NCI-H345 treated with DMSO at 0.1 percent for 48 hours (cell line): ENCODE measurements at regions not wholly inside any gene's neighbourhood (a gene's known extent, or its start where the extent isn't known, plus 50 kb on each side); places are given as distances from the start of the nearest gene placed in this dataset.

Source experiments
- DNase-seq: peaks from one replicate; lab custom pipeline; 2025; ENCODE audit not compliant: unreplicated experiment; lab: John Stamatoyannopoulos, UW

DNA sequence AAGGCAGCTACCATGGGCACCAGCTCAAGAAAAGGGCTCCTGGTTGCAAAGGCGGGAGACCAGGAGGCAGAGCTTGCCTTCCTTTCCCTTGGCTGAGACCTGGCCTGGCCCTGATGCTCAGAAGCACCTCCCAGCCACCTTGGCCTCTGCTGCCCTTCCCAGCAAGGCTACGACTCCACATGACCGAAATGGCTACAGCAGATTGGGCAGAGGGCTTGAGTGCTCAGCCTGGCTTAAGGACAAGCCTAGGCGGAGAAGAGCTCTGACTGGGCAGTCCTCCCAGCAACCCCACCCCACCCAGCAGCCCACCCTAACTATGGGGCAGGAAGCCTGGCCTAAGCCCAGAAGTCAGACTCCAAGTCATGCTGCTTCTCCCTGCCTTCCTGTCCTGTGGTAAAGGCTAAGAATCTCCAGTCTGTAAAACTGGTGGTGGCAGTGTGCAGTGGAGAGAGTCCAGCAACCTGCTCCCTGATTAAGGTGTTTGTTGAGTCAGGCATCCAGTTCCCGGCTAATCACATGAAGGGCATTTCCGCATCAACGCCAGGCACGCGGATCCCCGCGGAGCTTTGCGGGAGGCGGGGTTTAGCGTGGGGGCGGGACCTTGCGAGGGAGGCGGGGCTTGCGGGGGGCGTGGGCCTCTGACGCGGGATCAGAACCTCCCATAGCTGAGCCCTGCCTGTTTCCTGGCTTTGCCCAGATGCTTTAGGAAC is 256.0 kb downstream of the BCL11A start:
- DNase-seq: no peak

DNA sequence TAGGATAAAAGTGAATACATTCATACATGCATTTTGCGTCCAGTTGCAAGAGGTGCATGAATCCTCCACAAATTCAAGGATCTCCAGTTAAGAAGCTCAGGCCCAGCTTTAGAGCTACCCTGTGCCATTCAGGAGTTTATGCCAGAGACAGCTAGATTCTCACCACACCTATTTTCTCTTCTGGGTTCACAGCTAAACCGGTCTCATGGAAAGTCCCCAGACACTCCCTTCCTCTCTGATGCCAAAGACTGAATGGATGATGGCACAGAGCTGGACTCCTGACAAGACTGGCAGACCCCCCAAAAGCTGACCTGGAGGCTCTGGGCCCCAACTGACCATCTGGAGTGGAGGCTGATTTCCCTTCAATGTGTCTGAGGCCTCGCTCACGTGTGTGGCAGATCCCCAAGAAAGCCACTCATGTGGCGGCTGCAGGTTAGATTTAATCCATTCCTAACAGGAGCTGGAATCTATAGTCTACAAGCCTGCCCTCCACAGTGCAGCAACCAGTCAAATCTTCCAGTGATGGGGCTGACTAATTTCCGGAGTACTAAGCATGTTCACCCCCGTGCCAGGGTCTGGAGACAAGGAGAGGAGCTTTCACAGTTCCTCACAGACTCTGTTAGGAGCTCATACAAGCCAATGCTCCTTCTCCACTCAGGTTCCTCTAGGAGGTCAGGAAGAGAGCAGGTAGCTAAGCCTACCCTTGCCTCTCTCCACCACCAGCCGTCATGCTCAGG is 257.1 kb downstream of the BCL11A start:
- DNase-seq: no peak

DNA sequence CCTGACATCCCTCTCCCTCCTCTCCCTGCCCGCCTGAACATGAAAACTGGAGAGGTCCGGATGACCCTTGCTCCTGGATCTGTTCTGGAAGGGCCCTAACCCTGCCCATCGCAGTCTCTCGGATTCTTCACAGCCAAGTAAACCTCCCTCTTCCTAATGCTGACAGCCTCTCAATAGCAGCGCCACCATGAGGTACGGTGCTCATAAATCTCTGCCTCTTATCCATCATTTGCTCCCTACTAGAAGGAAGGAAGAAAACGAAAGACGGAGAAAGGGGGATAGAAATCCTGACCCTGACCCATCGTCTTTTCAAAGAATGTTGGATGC is 257.9 kb downstream of the BCL11A start:
- DNase-seq: no peak

DNA sequence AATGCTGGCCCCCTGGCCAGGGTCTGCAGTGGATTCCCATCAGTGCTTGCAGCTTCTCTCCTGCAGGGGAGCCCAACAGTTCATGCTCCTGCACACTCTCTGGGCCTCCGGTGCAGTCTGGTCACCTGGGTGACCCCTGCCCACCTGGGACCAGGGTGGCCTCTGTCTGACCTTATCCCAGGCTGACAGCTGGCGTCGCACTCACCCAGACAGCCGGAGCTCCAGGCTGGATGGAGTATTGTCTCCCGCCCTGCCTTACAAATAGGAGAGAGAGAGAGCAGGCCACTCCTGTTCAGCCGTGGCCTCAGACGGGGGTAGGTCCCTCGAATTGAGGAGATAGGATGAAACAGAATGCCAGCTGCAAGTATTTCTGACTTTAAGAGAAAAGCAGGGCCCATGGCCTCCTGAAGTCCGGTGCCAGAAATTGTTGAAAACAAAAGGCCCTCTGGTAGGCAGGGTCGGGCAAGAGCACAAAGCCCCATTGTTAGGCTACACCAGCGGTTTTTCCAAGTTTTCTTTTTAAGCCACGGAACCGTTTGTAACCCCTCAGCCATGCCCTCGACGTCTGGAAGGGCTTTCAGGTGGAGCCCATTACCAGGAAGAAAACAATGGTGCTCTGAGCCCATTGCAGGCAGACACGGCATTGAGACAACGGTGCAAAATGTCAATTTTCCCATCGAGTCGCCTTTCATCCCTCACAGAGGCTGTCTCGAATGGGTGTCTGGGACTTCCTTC is 258.4 kb downstream of the BCL11A start:
- no peak for DNase-seq

DNA sequence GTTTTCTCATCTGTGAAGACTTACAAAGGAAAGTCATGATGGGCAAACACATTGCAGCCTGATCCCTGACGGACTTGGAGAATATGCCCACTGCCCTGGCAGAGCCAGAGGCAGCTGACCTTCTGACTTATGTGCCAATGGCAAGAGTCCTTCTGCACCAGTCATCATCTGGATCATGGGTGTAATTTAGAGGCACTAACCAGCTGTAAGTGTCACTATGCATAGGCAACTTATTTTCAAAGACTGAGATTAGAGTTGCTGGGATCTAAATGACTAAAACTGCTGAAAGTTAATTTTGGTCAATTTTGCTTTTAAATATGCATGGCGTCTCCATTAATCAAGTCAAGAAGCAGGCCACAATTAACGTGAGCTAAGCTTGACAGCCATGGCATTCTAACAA is 261.2 kb downstream of the BCL11A start:
- DNase-seq: no peak

DNA sequence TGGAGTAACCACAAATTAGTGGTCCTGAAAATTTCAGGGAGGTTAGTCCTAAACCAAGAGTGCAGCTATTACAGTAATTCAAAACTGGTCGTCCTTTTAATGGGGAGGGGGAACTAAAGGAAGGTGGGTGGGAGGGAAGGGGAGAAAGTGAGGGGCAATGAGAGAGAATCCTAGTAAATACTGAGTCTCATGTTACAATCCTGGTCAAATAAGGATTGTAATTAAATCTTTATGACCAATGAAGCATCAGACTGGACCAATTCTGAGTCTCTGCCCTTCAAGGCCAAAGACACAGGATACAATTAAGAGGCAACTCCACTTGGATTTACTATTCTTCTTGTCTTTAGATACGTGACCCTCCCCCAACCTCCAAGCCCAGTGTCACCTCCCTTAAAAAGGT is 262.9 kb downstream of the BCL11A start:
- DNase-seq: no peak

DNA sequence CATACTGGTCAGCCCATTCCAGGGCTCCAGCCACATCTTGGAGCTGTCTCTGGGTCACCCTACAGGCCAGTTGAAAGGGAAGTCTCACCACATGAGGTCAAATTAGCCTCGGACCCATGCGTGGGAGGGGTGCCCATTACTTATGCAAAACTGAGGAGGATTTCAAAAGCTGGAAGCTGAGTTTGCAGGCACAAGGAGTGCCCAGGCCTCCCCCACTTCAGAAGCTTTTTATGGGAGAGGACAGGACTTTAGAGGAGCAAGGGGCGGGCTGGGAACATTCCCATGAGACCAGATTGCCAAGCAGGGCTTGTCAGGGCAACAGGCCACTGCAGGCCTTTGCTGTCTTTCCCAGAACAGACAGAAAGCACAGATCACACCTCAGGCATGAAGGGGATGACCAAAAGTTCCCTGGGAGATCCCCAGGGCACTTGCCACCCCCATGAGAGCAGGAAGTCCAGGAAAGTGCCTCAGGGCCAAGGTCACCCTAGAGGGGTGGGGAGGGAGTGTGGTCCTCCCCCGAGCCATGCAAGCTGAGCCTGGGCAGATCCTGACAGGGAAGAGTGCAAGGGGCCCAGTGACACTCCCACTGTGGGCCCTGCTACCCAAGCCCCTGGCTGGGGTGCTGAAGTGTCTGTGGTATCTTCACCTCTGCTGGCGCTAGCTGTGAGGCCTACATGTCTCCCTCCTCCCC is 267.7 kb downstream of the BCL11A start:
- no peak for DNase-seq

DNA sequence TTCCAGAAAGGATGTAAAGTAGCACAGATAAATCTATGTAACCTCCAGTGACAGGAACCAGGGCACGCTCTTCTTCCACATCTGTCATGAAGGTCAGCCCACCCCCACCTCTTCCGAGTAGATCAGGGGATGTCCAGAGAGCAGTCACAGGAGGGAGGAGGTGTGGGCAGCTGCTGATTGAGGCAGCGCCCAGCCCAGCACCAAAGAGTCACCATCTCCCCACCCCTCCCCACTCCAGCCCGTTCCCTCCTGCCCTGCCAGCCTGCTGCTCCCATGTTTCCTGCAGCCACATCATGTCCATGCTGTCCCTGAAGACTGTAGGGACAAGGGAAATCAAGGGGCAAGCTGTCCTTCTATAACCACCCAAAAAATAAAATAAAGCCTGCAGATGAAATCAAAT is 269.8 kb downstream of the BCL11A start:
- no peak for DNase-seq

DNA sequence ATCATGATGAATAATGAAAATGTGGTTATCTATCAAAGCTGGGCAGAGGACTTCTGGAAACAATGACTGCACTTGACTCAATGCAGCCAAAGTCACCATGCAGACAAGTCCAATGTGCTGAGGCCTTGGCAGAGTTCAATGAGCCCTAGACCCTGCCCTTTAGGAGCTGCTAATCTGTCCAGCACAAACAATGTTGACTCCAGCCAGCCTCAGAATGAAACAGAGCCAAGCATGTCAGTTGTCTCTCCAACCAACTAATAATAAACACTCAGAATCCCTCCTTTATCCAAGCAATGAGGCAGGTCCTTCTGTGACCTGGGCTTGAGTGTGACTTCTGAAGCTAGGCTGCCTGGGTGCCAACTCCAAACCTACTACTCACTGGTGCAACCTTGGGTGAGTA is 270.6 kb downstream of the BCL11A start:
- no peak for DNase-seq

DNA sequence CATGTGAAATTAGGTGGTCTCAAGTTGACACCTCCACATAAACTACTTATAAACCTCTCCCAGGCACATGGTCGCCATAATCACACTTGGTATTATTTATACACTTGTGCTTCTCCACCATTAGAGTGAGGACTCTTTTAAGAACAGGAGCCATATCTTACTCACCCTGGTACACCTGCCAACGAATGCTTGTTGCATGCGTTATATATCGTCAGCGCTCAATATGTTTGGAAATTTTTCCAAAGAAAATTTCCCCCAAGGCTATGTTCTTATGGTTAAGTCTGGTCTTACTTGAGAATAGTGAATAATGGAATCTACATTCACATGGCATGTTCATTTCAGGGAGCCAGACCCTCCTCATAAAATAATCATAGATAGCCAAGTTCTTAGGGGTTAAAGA is 271.7 kb downstream of the BCL11A start:
- no peak for DNase-seq

DNA sequence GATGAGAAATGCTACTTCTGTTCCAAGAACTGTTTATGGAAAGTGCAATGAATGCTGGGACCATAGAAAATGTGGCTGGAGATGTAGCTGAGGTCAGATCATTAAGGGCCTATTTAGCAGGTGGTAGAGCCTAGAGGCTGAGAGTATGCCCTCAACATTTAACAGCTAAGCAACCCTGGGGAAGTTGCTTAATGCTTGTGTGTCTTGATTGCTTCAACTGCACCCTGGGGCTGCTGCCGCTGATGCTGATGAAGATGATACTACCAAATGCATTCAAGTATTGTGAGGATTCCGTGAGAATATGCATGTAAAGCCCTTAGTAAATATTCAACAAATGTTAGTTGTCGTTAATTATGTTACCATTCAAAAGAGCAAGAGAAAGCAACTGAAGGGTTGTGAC is 273.2 kb downstream of the BCL11A start:
- no peak for DNase-seq

DNA sequence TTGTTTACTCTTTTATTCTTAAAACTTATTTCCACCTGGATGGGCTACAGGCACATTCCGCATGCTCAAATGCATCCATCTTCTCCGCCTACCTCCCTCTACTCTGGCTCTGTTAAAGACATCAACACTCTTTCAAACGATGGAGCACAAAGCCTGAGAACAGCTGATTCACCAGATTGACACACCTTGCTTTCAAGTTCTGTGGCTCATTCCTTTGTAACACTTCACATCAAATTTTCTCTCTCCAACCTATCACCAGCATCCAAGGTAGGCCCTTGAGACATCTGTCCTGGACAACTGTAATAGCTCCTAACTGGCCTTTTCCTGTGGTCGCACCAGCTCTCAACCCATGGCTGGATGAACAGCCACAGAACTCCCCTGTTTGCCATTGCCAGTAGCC is 274.5 kb downstream of the BCL11A start:
- DNase-seq: no peak

DNA sequence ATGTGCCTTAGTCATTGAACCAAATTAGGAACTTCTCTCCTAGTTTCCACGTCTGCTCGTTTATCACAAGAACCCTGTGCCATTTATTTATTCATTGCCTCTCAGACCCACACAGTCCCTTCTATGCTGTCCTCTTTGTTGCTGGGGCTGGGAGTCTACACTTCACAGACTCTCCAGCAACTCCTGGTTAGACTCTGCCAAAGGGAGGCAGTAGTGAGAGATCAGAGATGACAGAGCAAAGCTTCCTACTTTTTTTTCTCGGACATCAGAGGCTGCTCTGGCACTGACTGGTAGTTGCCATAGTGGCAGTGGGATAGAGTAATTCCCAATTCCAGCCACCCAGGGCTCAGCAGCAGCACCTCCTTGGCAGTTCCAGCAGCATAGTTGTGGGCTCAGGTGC is 277.5 kb downstream of the BCL11A start:
- DNase-seq: no peak

DNA sequence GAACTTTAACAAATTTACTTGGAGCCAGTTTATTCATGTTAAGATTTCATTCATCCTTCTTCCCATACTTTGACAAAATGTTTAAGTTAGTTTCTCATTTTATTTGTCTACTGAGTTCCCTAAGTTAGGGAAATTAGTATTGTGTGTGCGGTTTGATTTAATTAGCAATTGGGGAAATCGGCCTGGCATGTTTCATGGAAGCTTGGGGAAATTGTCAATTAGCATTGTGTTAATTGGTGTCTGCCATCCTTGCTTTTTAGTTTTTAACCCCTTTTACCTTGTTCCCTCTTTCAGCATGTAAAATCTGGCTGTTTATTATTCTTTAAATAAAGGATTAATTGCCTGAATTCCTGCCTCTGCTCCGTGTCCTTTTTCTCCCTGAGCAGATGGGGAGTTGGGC is 279.6 kb downstream of the BCL11A start:
- no peak for DNase-seq

DNA sequence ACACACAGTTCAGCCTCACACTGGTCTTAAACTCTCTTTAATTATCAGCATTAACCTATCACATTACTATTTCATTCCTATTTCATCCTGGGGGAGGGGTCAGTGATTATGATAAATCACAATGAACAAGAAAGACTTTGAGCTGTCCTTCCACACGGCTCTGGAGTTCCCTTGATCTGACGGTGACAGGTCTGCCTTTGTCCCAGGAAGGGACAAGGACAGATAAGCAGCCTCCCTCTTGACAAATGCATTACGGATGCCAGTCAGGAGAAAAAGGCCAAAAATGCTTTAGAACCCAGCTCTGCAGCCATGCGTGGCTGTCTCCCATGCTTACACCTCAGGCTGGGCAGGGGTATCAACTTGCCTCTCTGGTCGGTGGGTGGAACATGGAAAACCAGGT is 281.7 kb downstream of the BCL11A start:
- DNase-seq: no peak

DNA sequence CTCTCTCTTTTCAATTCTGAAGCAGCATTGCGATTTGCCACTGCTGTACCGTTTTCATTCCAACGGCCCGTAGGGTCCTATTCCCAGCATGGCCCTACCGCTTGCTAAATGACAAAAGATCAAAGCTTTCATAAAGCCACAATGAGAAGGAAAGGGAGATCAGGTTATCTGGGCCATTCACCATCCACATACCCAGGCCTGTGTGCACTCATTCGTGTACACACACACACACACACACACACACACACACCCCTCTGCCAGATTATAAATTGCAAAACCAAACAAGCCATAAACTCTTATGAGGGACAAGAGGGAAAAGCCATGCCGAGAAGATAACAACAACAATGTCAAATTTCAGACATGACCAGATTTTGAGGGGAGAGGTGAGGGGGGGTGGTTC is 282.3 kb downstream of the BCL11A start:
- DNase-seq: no peak

DNA sequence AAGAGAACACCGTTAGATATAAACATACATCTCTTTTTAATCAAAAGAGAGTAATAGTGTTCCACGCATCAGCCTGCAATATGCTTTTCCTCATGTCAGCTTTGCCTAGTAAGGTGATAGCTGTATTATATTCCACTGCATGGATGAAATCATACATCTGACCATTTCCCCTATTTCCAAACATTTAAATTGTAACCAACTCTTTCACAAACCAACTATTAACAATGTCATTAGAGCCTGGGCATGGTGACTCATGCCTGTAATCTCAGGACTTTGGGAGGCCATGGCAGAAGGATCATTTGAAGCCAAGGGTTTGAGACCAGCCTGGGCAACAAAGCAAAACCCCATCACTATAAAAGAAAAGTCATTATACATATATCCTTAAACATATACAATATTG is 284.8 kb downstream of the BCL11A start:
- DNase-seq: no peak

DNA sequence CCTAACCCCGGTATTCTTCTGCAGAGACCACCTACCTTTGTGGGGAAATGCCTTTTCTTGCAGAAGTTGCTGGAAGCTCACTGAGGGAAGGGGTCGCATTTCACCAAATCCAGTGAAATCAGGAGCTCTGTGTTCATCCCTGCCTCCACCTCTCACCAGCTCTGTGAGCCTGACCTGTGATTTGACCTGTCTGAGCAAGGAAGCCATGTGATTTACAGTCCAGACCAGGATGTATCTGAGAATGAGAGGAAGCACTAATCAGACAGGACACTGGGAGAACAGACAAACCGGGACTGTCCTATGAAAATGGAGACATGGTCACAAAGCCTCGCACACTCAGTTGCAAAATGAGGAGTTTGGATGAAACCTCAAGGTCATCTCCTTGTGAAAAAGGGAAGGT is 285.4 kb downstream of the BCL11A start:
- no peak for DNase-seq

DNA sequence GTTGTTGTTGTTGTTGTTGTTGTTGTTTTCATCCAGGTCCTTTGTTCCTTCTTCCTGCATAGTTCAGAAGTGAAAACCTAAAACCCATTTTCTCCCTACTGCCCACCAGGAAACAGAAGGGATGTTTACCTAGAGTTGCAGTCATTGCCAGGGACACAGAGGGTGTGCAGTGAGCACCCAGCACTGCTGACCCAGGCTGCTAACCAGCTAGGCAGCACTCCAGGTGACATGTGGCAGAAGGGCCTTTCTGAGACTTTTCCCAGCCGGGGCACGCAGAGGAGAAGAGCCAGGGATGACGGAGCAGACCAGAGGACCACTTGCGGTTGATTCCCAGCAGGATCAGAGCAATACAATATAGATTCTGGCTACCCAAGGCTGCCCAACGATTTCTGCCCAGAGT is 286.3 kb downstream of the BCL11A start:
- DNase-seq: no peak

DNA sequence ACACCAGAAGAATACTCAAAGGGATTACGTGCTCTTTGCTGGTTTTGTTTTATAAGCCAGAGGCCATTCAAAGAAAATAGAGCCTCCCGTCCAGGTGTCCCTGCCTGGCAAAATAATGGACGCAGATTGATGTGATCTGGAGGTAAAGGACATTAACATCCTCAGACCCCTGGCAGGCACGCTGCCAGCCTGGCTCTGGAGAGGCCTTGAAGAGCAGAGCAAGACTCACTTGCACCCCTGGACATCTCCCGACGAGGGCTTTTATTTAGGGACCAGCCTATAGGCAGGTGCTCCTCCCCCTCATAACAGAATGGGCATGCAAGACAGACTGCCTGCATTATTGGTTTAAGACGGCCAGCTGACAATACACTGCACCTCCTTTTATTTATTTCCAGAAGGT is 291.3 kb downstream of the BCL11A start:
- peak; percentile 88 for DNase-seq

DNA sequence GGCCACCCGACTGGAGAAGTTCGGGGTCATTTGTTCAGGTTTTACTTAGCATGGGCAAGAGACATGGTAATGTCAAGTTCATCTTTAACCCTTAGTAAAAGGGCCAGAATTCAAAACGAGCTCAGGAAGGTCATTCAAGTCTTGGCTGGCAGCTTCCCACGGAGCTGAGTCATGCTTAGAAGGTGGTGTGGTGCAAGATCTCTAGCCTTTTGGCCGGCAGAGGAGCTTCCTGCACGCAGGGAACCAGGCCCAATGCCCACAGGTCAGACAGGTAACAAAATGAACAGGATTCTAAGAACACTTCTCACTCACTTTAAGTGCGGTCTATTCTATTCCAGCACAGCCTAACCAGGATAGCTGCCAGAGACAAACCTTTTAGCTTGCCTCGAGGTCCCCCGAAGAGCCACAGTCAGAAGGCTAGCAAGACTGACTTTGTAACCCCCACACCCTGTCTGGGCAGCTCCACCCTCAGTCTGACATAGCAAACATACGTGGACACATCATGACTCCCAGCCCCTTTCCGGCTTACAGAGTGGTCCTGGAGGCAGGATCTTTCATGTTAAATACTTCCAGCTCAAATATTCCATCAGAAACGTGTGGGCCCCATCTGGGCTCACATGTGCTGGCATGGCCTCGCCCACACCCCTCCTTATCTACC is 292.7 kb downstream of the BCL11A start:
- no peak for DNase-seq
